OCI-LY3 (cell line): ENCODE measurements at regions not wholly inside any gene's neighbourhood (a gene's known extent, or its start where the extent isn't known, plus 50 kb on each side); places are given as distances from the start of the nearest gene placed in this dataset.

Experiments
- H2AFZ ChIP-seq: fragments of 200-600, 300-600 bp; shearing (Covaris generic); 2 replicates; pipeline ENCODE4 v1.6.0; 2014; ENCODE audit warnings: antibody characterized with exemption, low read depth, low read length
- H3K27ac ChIP-seq: fragments of 200-600, 300-600 bp; sonication (generic); 2 replicates; pipeline ENCODE4 v1.5.1; 2014; ENCODE audit warnings: mild to moderate bottlenecking, low read length, moderate library complexity, mixed read lengths
- H3K27me3 ChIP-seq: fragments of 200-600, 300-600 bp; sonication (generic); 2 replicates; pipeline ENCODE4 v1.6.1; 2014; ENCODE audit warnings: low read depth, low read length, mixed read lengths
- H3K36me3 ChIP-seq: fragments of 200-600, 300-600 bp; sonication (generic); replicated peaks from 2 replicates; pipeline ENCODE3; 2014; ENCODE audit warnings: low read depth, low read length, mixed read lengths
- H3K4me1 ChIP-seq: fragments of 300-600, 200-600 bp; sonication (generic); 2 replicates; pipeline ENCODE4 v1.6.1; 2014; ENCODE audit warnings: low read length, mixed read lengths
- H3K4me2 ChIP-seq: fragments of 200-600, 300-600 bp; sonication (generic); 2 replicates; pipeline ENCODE4 v1.6.1; 2014; ENCODE audit warnings: low read length, mixed read lengths
- H3K4me3 ChIP-seq: fragments of 300-600, 200-600 bp; sonication (generic); 2 replicates; pipeline ENCODE4 v1.5.1; 2014; ENCODE audit warnings: antibody characterized with exemption, mild to moderate bottlenecking, low read length, moderate library complexity
- H3K79me2 ChIP-seq: fragments of 300-600, 200-600 bp; shearing (Covaris generic); 2 replicates; pipeline ENCODE4 v1.6.1; 2014; ENCODE audit warnings: mild to moderate bottlenecking, low read length, mixed read lengths
- H3K9ac ChIP-seq: fragments of 300-600, 200-600 bp; shearing (Covaris generic); 2 replicates; pipeline ENCODE4 v1.6.0; 2014; ENCODE audit warnings: mild to moderate bottlenecking, low read length, moderate library complexity
- H3K9me3 ChIP-seq: fragments of 200-600, 300-600 bp; shearing (Covaris generic); 2 replicates; pipeline ENCODE4 v1.6.1; 2014; ENCODE audit warnings: low read length, mixed read lengths; ENCODE audit not compliant: insufficient read depth
- H4K20me1 ChIP-seq: fragments of 200-600, 300-600 bp; sonication (generic); 2 replicates; pipeline ENCODE4 v1.6.1; 2016; ENCODE audit warnings: low read length, mixed read lengths; ENCODE audit not compliant: insufficient read depth
- CTCF ChIP-seq: fragments of 200-600, 300-600 bp; sonication (generic); IDR thresholded peaks from 2 replicates; pipeline ENCODE4 v1.5.1; 2014; ENCODE audit warnings: antibody characterized with exemption, low read length, low read depth
- EZH2phosphoT487 ChIP-seq: fragments of 200-600 bp; shearing (Covaris generic); IDR thresholded peaks from 2 replicates; pipeline ENCODE4 v1.6.1; 2018; ENCODE audit warnings: antibody characterized with exemption, mixed run types, low read depth

GRCh38 chr10:6956562-6956961 is 376.5 kb upstream of the PRKCQ start:
- Histone ChIP-seq H2AFZ (no peak overlapping the region), H3K27ac (no peak overlapping the region), H3K36me3 (no peaks in the 10 kb centered on the region), H4K20me1 (no peaks in the 10 kb centered on the region), H3K4me1 (no peaks in the 10 kb centered on the region), H3K4me2 (no peak overlapping the region), H3K9ac (no peak overlapping the region), H3K79me2 (no peaks in the 10 kb centered on the region), H3K4me3 (no peak overlapping the region), H3K27me3 (no peaks in the 10 kb centered on the region), H3K9me3 (no peaks in the 10 kb centered on the region)
- TF ChIP-seq CTCF: no peak
- no peak for TF ChIP-seq EZH2phosphoT487

GRCh38 chr10:6953271-6953801 is 373.3 kb upstream of the PRKCQ start:
- no peaks in the 10 kb centered on the region for H3K4me1 ChIP-seq
- H3K27ac ChIP-seq: no peak overlapping the region
- H3K79me2 ChIP-seq: no peaks in the 10 kb centered on the region
- TF ChIP-seq EZH2phosphoT487 (no peak), CTCF (no peak)
- H4K20me1 ChIP-seq: no peaks in the 10 kb centered on the region
- no peak overlapping the region for H2AFZ ChIP-seq
- H3K9ac ChIP-seq: no peak overlapping the region
- H3K4me3 ChIP-seq: no peak overlapping the region
- no peaks in the 10 kb centered on the region for H3K9me3 ChIP-seq
- no peaks in the 10 kb centered on the region for H3K27me3 ChIP-seq
- H3K4me2 ChIP-seq: no peak overlapping the region
- no peaks in the 10 kb centered on the region for H3K36me3 ChIP-seq

- Histone ChIP-seq H3K4me3 (no peak overlapping the region), H3K9ac (no peak overlapping the region), H3K79me2 (no peaks in the 10 kb centered on the region), H3K27me3 (no peaks in the 10 kb centered on the region), H3K9me3 (no peaks in the 10 kb centered on the region), H2AFZ (no peak overlapping the region), H3K36me3 (no peaks in the 10 kb centered on the region), H3K4me1 (no peaks in the 10 kb centered on the region), H3K4me2 (no peak overlapping the region), H4K20me1 (no peaks in the 10 kb centered on the region), H3K27ac (no peak overlapping the region)
- TF ChIP-seq CTCF (no peak), EZH2phosphoT487 (no peak)
These were observed 371.7 kb upstream of the PRKCQ start for GRCh38 chr10:6951732-6952131.

- no peaks in the 10 kb centered on the region for H3K36me3 ChIP-seq
- no peaks in the 10 kb centered on the region for H3K4me1 ChIP-seq
- no peaks in the 10 kb centered on the region for H3K79me2 ChIP-seq
- TF ChIP-seq EZH2phosphoT487 (no peak), CTCF (no peak)
- no peak overlapping the region for H3K4me2 ChIP-seq
- H3K9me3 ChIP-seq: no peaks in the 10 kb centered on the region
- no peak overlapping the region for H3K4me3 ChIP-seq
- no peak overlapping the region for H3K27ac ChIP-seq
- peaks cover 3% of the 10 kb centered on the region; the same call in 1 of the 2 replicates for H3K27me3 ChIP-seq
- no peak overlapping the region for H2AFZ ChIP-seq
- no peak overlapping the region for H3K9ac ChIP-seq
- H4K20me1 ChIP-seq: no peaks in the 10 kb centered on the region
These were observed 370.1 kb upstream of the PRKCQ start for GRCh38 chr10:6950133-6950532.
